ENCODE measurements at regions not wholly inside any gene's neighbourhood (a gene's known extent, or its start where the extent isn't known, plus 50 kb on each side); places are given as distances from the start of the nearest gene placed in this dataset.

DNA sequence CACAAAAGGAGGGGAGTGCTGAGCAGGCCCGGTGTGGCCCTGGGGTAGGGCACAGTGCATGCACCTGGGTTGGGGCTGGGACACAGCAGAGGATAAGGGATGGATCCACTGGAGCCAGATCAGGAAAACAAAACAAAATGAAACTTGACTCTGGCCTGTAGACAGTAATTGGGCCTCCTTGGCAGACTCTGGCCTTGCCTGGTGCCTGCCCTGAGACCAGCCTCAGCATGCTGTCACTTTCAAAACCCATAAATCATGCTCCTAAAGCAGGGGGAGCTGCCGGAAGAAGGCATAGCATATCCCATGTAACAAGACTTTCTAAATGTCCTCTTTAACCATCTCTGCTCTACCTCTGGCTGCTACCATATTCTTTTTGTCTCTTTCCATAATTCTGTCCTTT lies 61.1 kb upstream of the IGFBP5 start:
- DNase-seq = no peak
- no peaks in the 10 kb centered on the region for H3K36me3 Mint-ChIP-seq (ENCODE audit: insufficient read depth, unreplicated experiment)
- no peaks in the 10 kb centered on the region for H3K36me3 ChIP-seq (ENCODE audit: control insufficient read depth, insufficient read depth, low read length)
- H3K27me3 Mint-ChIP-seq (ENCODE audit: insufficient read depth, unreplicated experiment) = peaks cover 23% of the 10 kb centered on the region
- no peaks in the 10 kb centered on the region for H3K4me1 ChIP-seq
- no peak overlapping the region for H3K4me3 ChIP-seq (ENCODE audit: low read depth, low read length)
- intact Hi-C loops (cut with micrococcal nuclease; ENCODE audit: unreplicated experiment) = no loop called here
- ChIA-PET POLR2A (no interaction called here), CTCF (no interaction called here)
- no peak overlapping the region for H3K27ac Mint-ChIP-seq (ENCODE audit: unreplicated experiment)
- TF ChIP-seq CTCF (IDR thresholded peaks at IDR 0.05; ENCODE audit: insufficient read depth in 1 of 2, low read depth in 1 of 2, low read length in 1 of 2, severe bottlenecking in 1 of 2, unreplicated experiment in 1 of 2) = no peak
- no TSS peak for BruUV-seq (replicated peaks)
- H3K9me3 Mint-ChIP-seq (ENCODE audit: unreplicated experiment) = no peaks in the 10 kb centered on the region
- no peak overlapping the region for H3K4me3 Mint-ChIP-seq (ENCODE audit: unreplicated experiment)
- no peaks in the 10 kb centered on the region for H3K4me1 Mint-ChIP-seq (ENCODE audit: low read depth, unreplicated experiment)
- peaks cover 1% of the 10 kb centered on the region; the same call in 1 of the 2 replicates for H3K27me3 ChIP-seq (replicated peaks; ENCODE audit: control insufficient read depth, insufficient read depth, low read length)
- H3K9me3 ChIP-seq = no peaks in the 10 kb centered on the region

GRCh38 chr2:216754812-216755211 lies 59.5 kb upstream of the IGFBP5 start:
- H3K4me1 ChIP-seq = no peaks in the 10 kb centered on the region; the same call in 1 of the 2 replicates
- POLR2A ChIA-PET = no interaction called here
- H3K36me3 Mint-ChIP-seq (ENCODE audit: insufficient read depth, unreplicated experiment) = no peaks in the 10 kb centered on the region
- H3K36me3 ChIP-seq (ENCODE audit: control insufficient read depth, insufficient read depth, low read length) = no peaks in the 10 kb centered on the region
- H3K27me3 ChIP-seq (replicated peaks; ENCODE audit: control insufficient read depth, insufficient read depth, low read length) = peaks cover 1% of the 10 kb centered on the region; the same call in 1 of the 2 replicates
- no peak overlapping the region for H3K4me3 Mint-ChIP-seq (ENCODE audit: unreplicated experiment)
- H3K9me3 ChIP-seq = no peaks in the 10 kb centered on the region
- no peaks in the 10 kb centered on the region for H3K9me3 Mint-ChIP-seq (ENCODE audit: unreplicated experiment)
- no peak for DNase-seq
- intact Hi-C loops (cut with micrococcal nuclease; ENCODE audit: unreplicated experiment) = no loop called here
- CTCF ChIA-PET = no interaction called here
- H3K27ac Mint-ChIP-seq (ENCODE audit: unreplicated experiment) = no peak overlapping the region
- TF ChIP-seq CTCF (IDR thresholded peaks at IDR 0.05; ENCODE audit: insufficient read depth in 1 of 2, low read depth in 1 of 2, low read length in 1 of 2, severe bottlenecking in 1 of 2, unreplicated experiment in 1 of 2) = no peak
- no peaks in the 10 kb centered on the region for H3K4me1 Mint-ChIP-seq (ENCODE audit: low read depth, unreplicated experiment)
- no peak overlapping the region for H3K4me3 ChIP-seq (ENCODE audit: low read depth, low read length)
- BruUV-seq (replicated peaks) = no TSS peak
- H3K27me3 Mint-ChIP-seq (ENCODE audit: insufficient read depth, unreplicated experiment) = peaks cover 21% of the 10 kb centered on the region

GRCh38 chr2:216754336-216754735 lies 59.0 kb upstream of the IGFBP5 start:
- peaks cover 21% of the 10 kb centered on the region for H3K27me3 Mint-ChIP-seq (ENCODE audit: insufficient read depth, unreplicated experiment)
- intact Hi-C loops (cut with micrococcal nuclease; ENCODE audit: unreplicated experiment) = no loop called here

More at GRCh38 chr2:216754336-216754735, 59.0 kb upstream of the IGFBP5 start:
- ChIA-PET CTCF (no interaction called here), POLR2A (no interaction called here)
- DNase-seq = no peak
- no peaks in the 10 kb centered on the region for H3K4me1 Mint-ChIP-seq (ENCODE audit: low read depth, unreplicated experiment)
- no peak for TF ChIP-seq CTCF (IDR thresholded peaks at IDR 0.05; ENCODE audit: insufficient read depth in 1 of 2, low read depth in 1 of 2, low read length in 1 of 2, severe bottlenecking in 1 of 2, unreplicated experiment in 1 of 2)
- BruUV-seq (replicated peaks) = no TSS peak
- no peaks in the 10 kb centered on the region for H3K9me3 Mint-ChIP-seq (ENCODE audit: unreplicated experiment)
- H3K36me3 Mint-ChIP-seq (ENCODE audit: insufficient read depth, unreplicated experiment) = no peaks in the 10 kb centered on the region
- Histone ChIP-seq H3K27me3 (replicated peaks; ENCODE audit: control insufficient read depth, insufficient read depth, low read length) (peaks cover 1% of the 10 kb centered on the region; the same call in 1 of the 2 replicates), H3K9me3 (no peaks in the 10 kb centered on the region), H3K4me3 (ENCODE audit: low read depth, low read length) (no peak overlapping the region), H3K36me3 (ENCODE audit: control insufficient read depth, insufficient read depth, low read length) (no peaks in the 10 kb centered on the region), H3K4me1 (no peaks in the 10 kb centered on the region; the same call in 1 of the 2 replicates)
- H3K27ac Mint-ChIP-seq (ENCODE audit: unreplicated experiment) = no peak overlapping the region
- no peak overlapping the region for H3K4me3 Mint-ChIP-seq (ENCODE audit: unreplicated experiment)
